ENCODE measurements at regions not wholly inside any gene's neighbourhood (a gene's known extent, or its start where the extent isn't known, plus 50 kb on each side); places are given as distances from the start of the nearest gene placed in this dataset.

DNA sequence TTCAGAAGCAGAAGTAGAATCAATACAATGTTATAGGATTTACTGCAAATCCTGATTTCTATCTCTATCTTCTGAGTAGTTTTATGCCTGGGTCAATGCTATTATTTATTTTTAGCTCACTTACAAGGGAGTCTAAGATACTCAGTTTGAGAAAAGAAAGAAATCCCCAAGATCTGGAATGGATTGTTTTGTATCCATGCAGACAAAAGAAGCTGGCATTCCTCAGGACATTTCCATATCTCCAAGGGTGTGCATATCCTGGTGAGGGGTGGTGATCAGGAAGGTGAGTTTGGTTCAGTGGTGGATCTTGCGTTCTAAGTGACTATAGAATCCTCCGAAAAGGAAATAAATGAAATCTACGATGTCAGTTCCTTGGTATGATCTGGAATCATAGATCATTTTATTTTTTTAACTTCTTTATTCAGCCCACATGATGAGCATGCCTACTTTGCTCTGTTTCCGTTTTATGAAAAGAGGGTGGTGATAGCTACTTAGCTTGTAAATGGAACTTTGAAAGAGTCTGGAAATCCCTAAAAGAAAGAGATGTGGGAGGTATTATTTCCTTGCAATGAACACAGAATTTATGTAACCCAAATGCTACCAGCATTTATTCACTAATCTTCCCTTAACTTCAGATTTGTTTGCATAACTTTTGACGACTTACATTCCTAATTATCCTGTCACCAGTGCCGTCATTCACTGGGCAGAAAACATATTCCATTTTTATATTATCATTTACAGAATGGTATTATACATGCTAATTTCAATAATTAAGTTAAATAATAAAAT is 81.1 kb upstream of the RAPGEF2 start:
- Mint-ChIP-seq H3K9me3 (no peaks in the 10 kb centered on the region), H3K27me3 (no peaks in the 10 kb centered on the region), H3K27ac (no peak overlapping the region), H3K4me1 (ENCODE audit: low read depth) (no peaks in the 10 kb centered on the region), H3K36me3 (ENCODE audit: low read depth) (no peaks in the 10 kb centered on the region), H3K4me3 (no peak overlapping the region)
- intact Hi-C loops (cut with DNase I, micrococcal nuclease), result no loop called here
- ATAC-seq (ENCODE audit: poor library complexity) (no peak), DNase-seq (no peak)
- no peak overlapping the region for H3K27ac ChIP-seq (ENCODE audit: low read depth in 1 of 2, low read length in 2 of 2)
- H3K27me3 ChIP-seq (ENCODE audit: control insufficient read depth in 1 of 2, insufficient read depth in 2 of 2, low read length in 2 of 2), result no peaks in the 10 kb centered on the region
- TF ChIP-seq, protein P1, sequence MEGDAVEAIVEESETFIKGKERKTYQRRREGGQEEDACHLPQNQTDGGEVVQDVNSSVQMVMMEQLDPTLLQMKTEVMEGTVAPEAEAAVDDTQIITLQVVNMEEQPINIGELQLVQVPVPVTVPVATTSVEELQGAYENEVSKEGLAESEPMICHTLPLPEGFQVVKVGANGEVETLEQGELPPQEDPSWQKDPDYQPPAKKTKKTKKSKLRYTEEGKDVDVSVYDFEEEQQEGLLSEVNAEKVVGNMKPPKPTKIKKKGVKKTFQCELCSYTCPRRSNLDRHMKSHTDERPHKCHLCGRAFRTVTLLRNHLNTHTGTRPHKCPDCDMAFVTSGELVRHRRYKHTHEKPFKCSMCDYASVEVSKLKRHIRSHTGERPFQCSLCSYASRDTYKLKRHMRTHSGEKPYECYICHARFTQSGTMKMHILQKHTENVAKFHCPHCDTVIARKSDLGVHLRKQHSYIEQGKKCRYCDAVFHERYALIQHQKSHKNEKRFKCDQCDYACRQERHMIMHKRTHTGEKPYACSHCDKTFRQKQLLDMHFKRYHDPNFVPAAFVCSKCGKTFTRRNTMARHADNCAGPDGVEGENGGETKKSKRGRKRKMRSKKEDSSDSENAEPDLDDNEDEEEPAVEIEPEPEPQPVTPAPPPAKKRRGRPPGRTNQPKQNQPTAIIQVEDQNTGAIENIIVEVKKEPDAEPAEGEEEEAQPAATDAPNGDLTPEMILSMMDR (IDR thresholded peaks at IDR 0.05), result no peak
- H3K4me3 ChIP-seq (ENCODE audit: low read length), result no peak overlapping the region
- no peaks in the 10 kb centered on the region for H3K4me1 ChIP-seq (ENCODE audit: insufficient read depth, low read length)
- no peaks in the 10 kb centered on the region for H3K36me3 ChIP-seq (ENCODE audit: insufficient read depth, low read length)
- CTCF ChIA-PET, result no interaction called here
- H3K9me3 ChIP-seq (ENCODE audit: control insufficient read depth in 1 of 2, insufficient read depth in 1 of 2, low read length in 2 of 2), result no peaks in the 10 kb centered on the region
- POLR2A ChIA-PET, result no interaction called here

DNA sequence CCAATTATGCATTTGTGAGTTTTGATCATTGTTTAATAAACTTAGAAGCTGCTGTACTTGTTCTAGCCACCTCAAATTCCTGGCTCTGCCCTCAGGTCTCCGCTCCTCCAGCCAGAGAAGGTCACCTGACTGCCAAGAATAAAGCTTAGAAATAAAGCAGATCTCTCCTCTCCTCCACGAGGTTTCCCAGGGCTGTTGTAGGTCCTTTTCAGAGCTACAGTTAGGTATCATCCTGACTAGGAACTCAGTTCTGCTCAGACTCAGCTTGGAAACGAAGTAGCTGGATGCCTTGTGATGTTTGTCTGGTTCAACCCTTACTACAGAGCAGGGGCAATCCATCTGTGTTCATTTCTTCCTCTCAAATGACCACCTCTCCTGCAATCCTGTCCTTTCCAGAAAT is 79.1 kb upstream of the RAPGEF2 start:
- H3K27ac ChIP-seq (ENCODE audit: low read depth in 1 of 2, low read length in 2 of 2), result no peak overlapping the region
- no peaks in the 10 kb centered on the region for H3K4me1 Mint-ChIP-seq (ENCODE audit: low read depth)
- TF ChIP-seq, protein P1 (IDR thresholded peaks at IDR 0.05), result no peak
- no peaks in the 10 kb centered on the region for H3K27me3 ChIP-seq (ENCODE audit: control insufficient read depth in 1 of 2, insufficient read depth in 2 of 2, low read length in 2 of 2)
- H3K4me3 ChIP-seq (ENCODE audit: low read length), result no peak overlapping the region
- H3K4me3 Mint-ChIP-seq, result no peak overlapping the region
- no peaks in the 10 kb centered on the region for H3K36me3 Mint-ChIP-seq (ENCODE audit: low read depth)
- no peaks in the 10 kb centered on the region for H3K9me3 Mint-ChIP-seq
- intact Hi-C loops (cut with DNase I, micrococcal nuclease), result no loop called here
- ATAC-seq (ENCODE audit: poor library complexity), result no peak
- H3K27ac Mint-ChIP-seq, result no peak overlapping the region
- ChIA-PET POLR2A (no interaction called here), CTCF (no interaction called here)
- H3K36me3 ChIP-seq (ENCODE audit: insufficient read depth, low read length), result no peaks in the 10 kb centered on the region
- H3K27me3 Mint-ChIP-seq, result no peaks in the 10 kb centered on the region
- no peaks in the 10 kb centered on the region for H3K9me3 ChIP-seq (ENCODE audit: control insufficient read depth in 1 of 2, insufficient read depth in 1 of 2, low read length in 2 of 2)
- H3K4me1 ChIP-seq (ENCODE audit: insufficient read depth, low read length), result no peaks in the 10 kb centered on the region
- no peak for DNase-seq

DNA sequence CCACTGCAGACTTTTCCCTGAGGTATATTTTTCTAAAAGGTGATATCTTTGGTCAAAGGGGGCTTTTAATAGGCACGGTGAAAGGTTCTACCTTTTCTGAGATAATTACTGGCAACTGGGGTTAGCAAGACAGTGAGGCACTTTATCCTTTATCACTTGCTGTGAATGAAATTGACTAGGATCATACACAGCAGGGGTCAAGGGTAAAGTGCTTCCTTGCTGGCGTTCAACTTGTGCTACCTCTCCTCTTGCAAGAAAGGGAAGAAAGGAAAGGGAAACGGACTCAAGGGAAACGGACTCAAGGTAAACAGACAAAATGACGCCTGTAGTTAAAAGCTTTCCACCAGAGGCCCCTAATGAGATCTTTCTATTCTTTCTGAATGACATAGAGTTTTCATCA is 78.6 kb upstream of the RAPGEF2 start:
- no peaks in the 10 kb centered on the region for H3K4me1 ChIP-seq (ENCODE audit: insufficient read depth, low read length)
- no peaks in the 10 kb centered on the region for H3K4me1 Mint-ChIP-seq (ENCODE audit: low read depth)
- TF ChIP-seq, protein P1 (IDR thresholded peaks at IDR 0.05), result no peak
- ATAC-seq (ENCODE audit: poor library complexity), result no peak
- no peak overlapping the region for H3K27ac ChIP-seq (ENCODE audit: low read depth in 1 of 2, low read length in 2 of 2)
- CTCF ChIA-PET, result no interaction called here
- no peaks in the 10 kb centered on the region for H3K36me3 ChIP-seq (ENCODE audit: insufficient read depth, low read length)
- no peaks in the 10 kb centered on the region for H3K9me3 Mint-ChIP-seq
- intact Hi-C loops (cut with DNase I, micrococcal nuclease), result no loop called here
- no peaks in the 10 kb centered on the region for H3K27me3 ChIP-seq (ENCODE audit: control insufficient read depth in 1 of 2, insufficient read depth in 2 of 2, low read length in 2 of 2)
- no peak overlapping the region for H3K4me3 Mint-ChIP-seq
- DNase-seq, result no peak
- no peak overlapping the region for H3K27ac Mint-ChIP-seq
- H3K27me3 Mint-ChIP-seq, result no peaks in the 10 kb centered on the region
- H3K9me3 ChIP-seq (ENCODE audit: control insufficient read depth in 1 of 2, insufficient read depth in 1 of 2, low read length in 2 of 2), result no peaks in the 10 kb centered on the region
- H3K4me3 ChIP-seq (ENCODE audit: low read length), result no peak overlapping the region
- POLR2A ChIA-PET, result no interaction called here
- H3K36me3 Mint-ChIP-seq (ENCODE audit: low read depth), result no peaks in the 10 kb centered on the region

Data from CD4-positive, alpha-beta T cell (primary cell).